ENCODE measurements at regions not wholly inside any gene's neighbourhood (a gene's known extent, or its start where the extent isn't known, plus 50 kb on each side); places are given as distances from the start of the nearest gene placed in this dataset.

GRCh38 chr16:80298676-80299075, 242.1 kb upstream of the DYNLRB2 start:
- Histone ChIP-seq H3K4me3 (ENCODE audit: low read depth in 2 of 2, low read length in 2 of 2) (no peak overlapping the region), H3K27ac (ENCODE audit: low read length) (no peak overlapping the region), H3K36me3 (ENCODE audit: control insufficient read depth, insufficient read depth, low read length) (no peaks in the 10 kb centered on the region), H3K9me3 (ENCODE audit: control insufficient read depth, insufficient read depth, low read depth, low read length) (no peaks in the 10 kb centered on the region), H3K27me3 (ENCODE audit: control insufficient read depth, insufficient read depth, low read length) (no peaks in the 10 kb centered on the region), H3K4me1 (ENCODE audit: control insufficient read depth, insufficient read depth, low read length) (no peaks in the 10 kb centered on the region)
- no TSS peak for BruUV-seq (replicated peaks)
- intact Hi-C loops (cut with micrococcal nuclease; ENCODE audit: unreplicated experiment) (no loop called here), in situ Hi-C loops (cut with HindIII; ENCODE audit: low pct_unique_long_range_greater_than_20kb, low sequenced_read_pairs) (no loop called here)
- DNase-seq (ENCODE audit: low read depth, low spot score) (no peak), ATAC-seq (no peak)
- CTCF ChIA-PET: no interaction called here
- TF ChIP-seq POLR2AphosphoS5 (IDR thresholded peaks at IDR 0.05; ENCODE audit: low read depth, low read length): no peak
- TF ChIP-seq SIN3A (IDR thresholded peaks at IDR 0.05; ENCODE audit: borderline replicate concordance, insufficient read depth, low read depth, low read length): no peak
- TF ChIP-seq TCF7L2 (IDR thresholded peaks at IDR 0.05; ENCODE audit: low read depth, low read length): no peak
- TF ChIP-seq CTCF (IDR thresholded peaks at IDR 0.05): no peak
- no peak for TF ChIP-seq REST (IDR thresholded peaks at IDR 0.05; ENCODE audit: insufficient read depth in 1 of 2, low read depth in 2 of 2, low read length in 1 of 2)
- POLR2A ChIA-PET: interaction anchor here (0.6 kb wide), 1 partner anchor 59 kb away, joined by 4 read pairs; no protein-coding TSS in a partner anchor

- in situ Hi-C loops (cut with HindIII; ENCODE audit: low pct_unique_long_range_greater_than_20kb, low sequenced_read_pairs): no loop called here
- BruUV-seq (replicated peaks): no TSS peak
- ChIA-PET CTCF (no interaction called here), POLR2A (no interaction called here)
- ATAC-seq (no peak), DNase-seq (ENCODE audit: low read depth, low spot score) (no peak)
- no peak for TF ChIP-seq TCF7L2 (IDR thresholded peaks at IDR 0.05; ENCODE audit: low read depth, low read length)
- H3K36me3 ChIP-seq (ENCODE audit: control insufficient read depth, insufficient read depth, low read length): no peaks in the 10 kb centered on the region
- H3K4me3 ChIP-seq (ENCODE audit: low read depth in 2 of 2, low read length in 2 of 2): no peak overlapping the region
- no peaks in the 10 kb centered on the region for H3K4me1 ChIP-seq (ENCODE audit: control insufficient read depth, insufficient read depth, low read length)
- intact Hi-C loops (cut with micrococcal nuclease; ENCODE audit: unreplicated experiment): no loop called here
- H3K27ac ChIP-seq (ENCODE audit: low read length): no peak overlapping the region
- H3K9me3 ChIP-seq (ENCODE audit: control insufficient read depth, insufficient read depth, low read depth, low read length): no peaks in the 10 kb centered on the region
- no peaks in the 10 kb centered on the region for H3K27me3 ChIP-seq (ENCODE audit: control insufficient read depth, insufficient read depth, low read length)
Measured at GRCh38 chr16:80296034-80296433, 244.8 kb upstream of the DYNLRB2 start.

GRCh38 chr16:80294172-80294571, 246.6 kb upstream of the DYNLRB2 start:
- no peak for TF ChIP-seq TCF7L2 (IDR thresholded peaks at IDR 0.05; ENCODE audit: low read depth, low read length)
- TF ChIP-seq SIN3A (IDR thresholded peaks at IDR 0.05; ENCODE audit: borderline replicate concordance, insufficient read depth, low read depth, low read length): no peak
- TF ChIP-seq CTCF (IDR thresholded peaks at IDR 0.05): no peak
- TF ChIP-seq REST (IDR thresholded peaks at IDR 0.05; ENCODE audit: insufficient read depth in 1 of 2, low read depth in 2 of 2, low read length in 1 of 2): no peak
- TF ChIP-seq POLR2AphosphoS5 (IDR thresholded peaks at IDR 0.05; ENCODE audit: low read depth, low read length): no peak
- BruUV-seq (replicated peaks): no TSS peak
- no peaks in the 10 kb centered on the region for H3K4me1 ChIP-seq (ENCODE audit: control insufficient read depth, insufficient read depth, low read length)
- ChIA-PET POLR2A (no interaction called here), CTCF (no interaction called here)
- no peak overlapping the region for H3K4me3 ChIP-seq (ENCODE audit: low read depth in 2 of 2, low read length in 2 of 2)
- DNase-seq (ENCODE audit: low read depth, low spot score) (no peak), ATAC-seq (no peak)
- in situ Hi-C loops (cut with HindIII; ENCODE audit: low pct_unique_long_range_greater_than_20kb, low sequenced_read_pairs): no loop called here
- H3K27me3 ChIP-seq (ENCODE audit: control insufficient read depth, insufficient read depth, low read length): no peaks in the 10 kb centered on the region
- no peak overlapping the region for H3K27ac ChIP-seq (ENCODE audit: low read length)
- H3K36me3 ChIP-seq (ENCODE audit: control insufficient read depth, insufficient read depth, low read length): no peaks in the 10 kb centered on the region
- H3K9me3 ChIP-seq (ENCODE audit: control insufficient read depth, insufficient read depth, low read depth, low read length): no peaks in the 10 kb centered on the region
- intact Hi-C loops (cut with micrococcal nuclease; ENCODE audit: unreplicated experiment): no loop called here
